ENCODE measurements at regions not wholly inside any gene's neighbourhood (a gene's known extent, or its start where the extent isn't known, plus 50 kb on each side); places are given as distances from the start of the nearest gene placed in this dataset.

GRCh38 chr2:46850742-46851141, 64.9 kb downstream of the MCFD2 start:
- Histone ChIP-seq H3K9me3 (no peaks in the 10 kb centered on the region), H3K36me3 (no peaks in the 10 kb centered on the region), H3K27ac (no peak overlapping the region), H3K4me1 (peaks cover 68% of the 10 kb centered on the region), H3K27me3 (no peaks in the 10 kb centered on the region), H3K4me3 (no peak overlapping the region)
- TF ChIP-seq EP300 (IDR thresholded peaks at IDR 0.05), result no peak
- TF ChIP-seq CTCF (IDR thresholded peaks at IDR 0.05), result no peak
- no peak for TF ChIP-seq POLR2AphosphoS5 (IDR thresholded peaks at IDR 0.05)
- TF ChIP-seq POLR2A (IDR thresholded peaks at IDR 0.05), result no peak
- 97% methylated on average over 3 of the region's 3 CpGs for WGBS
- DNase-seq (ENCODE audit: low spot score in 2 of 2), result no peak

- Histone ChIP-seq H3K4me1 (peaks cover 69% of the 10 kb centered on the region), H3K27ac (no peak overlapping the region), H3K36me3 (no peaks in the 10 kb centered on the region), H3K9me3 (no peaks in the 10 kb centered on the region), H3K4me3 (no peak overlapping the region), H3K27me3 (no peaks in the 10 kb centered on the region)
- TF ChIP-seq CTCF (IDR thresholded peaks at IDR 0.05) (no peak), POLR2A (IDR thresholded peaks at IDR 0.05) (no peak), POLR2AphosphoS5 (IDR thresholded peaks at IDR 0.05) (no peak), EP300 (IDR thresholded peaks at IDR 0.05) (no peak)
- no peak for DNase-seq (ENCODE audit: low spot score in 2 of 2)
- 63% methylated on average over 13 of the region's 13 CpGs for WGBS
These were observed 65.7 kb downstream of the MCFD2 start for GRCh38 chr2:46849721-46850556.

- Histone ChIP-seq H3K27ac (peak overlapping the region; percentile 91), H3K9me3 (no peaks in the 10 kb centered on the region), H3K4me1 (peaks cover 66% of the 10 kb centered on the region), H3K36me3 (no peaks in the 10 kb centered on the region), H3K4me3 (no peak overlapping the region), H3K27me3 (no peaks in the 10 kb centered on the region)
- 58% methylated on average over 7 of the region's 7 CpGs for WGBS
- DNase-seq (ENCODE audit: low spot score in 2 of 2), result no peak
- TF ChIP-seq POLR2AphosphoS5 (IDR thresholded peaks at IDR 0.05), result no peak
- TF ChIP-seq CTCF (IDR thresholded peaks at IDR 0.05), result no peak
- no peak for TF ChIP-seq POLR2A (IDR thresholded peaks at IDR 0.05)
- TF ChIP-seq EP300 (IDR thresholded peaks at IDR 0.05), result no peak
These were observed 66.4 kb downstream of the MCFD2 start for GRCh38 chr2:46849046-46849715.

GRCh38 chr2:46848447-46848846, 67.2 kb downstream of the MCFD2 start:
- Histone ChIP-seq H3K4me3 (no peak overlapping the region), H3K4me1 (peaks cover 66% of the 10 kb centered on the region), H3K9me3 (no peaks in the 10 kb centered on the region), H3K27ac (peak overlapping the region; percentile 91), H3K27me3 (no peaks in the 10 kb centered on the region), H3K36me3 (no peaks in the 10 kb centered on the region)
- DNase-seq (ENCODE audit: low spot score in 2 of 2), result no peak
- 19% methylated on average over 5 of the region's 5 CpGs for WGBS
- no peak for TF ChIP-seq POLR2A (IDR thresholded peaks at IDR 0.05)
- TF ChIP-seq POLR2AphosphoS5 (IDR thresholded peaks at IDR 0.05), result no peak
- no peak for TF ChIP-seq CTCF (IDR thresholded peaks at IDR 0.05)
- no peak for TF ChIP-seq EP300 (IDR thresholded peaks at IDR 0.05)

- H3K9me3 ChIP-seq, result no peaks in the 10 kb centered on the region
- no peaks in the 10 kb centered on the region for H3K36me3 ChIP-seq
- H3K4me1 ChIP-seq, result peaks cover 66% of the 10 kb centered on the region
- H3K27me3 ChIP-seq, result no peaks in the 10 kb centered on the region
- no peak for TF ChIP-seq EP300 (IDR thresholded peaks at IDR 0.05)
- TF ChIP-seq CTCF (IDR thresholded peaks at IDR 0.05), result no peak
- TF ChIP-seq POLR2AphosphoS5 (IDR thresholded peaks at IDR 0.05), result no peak
- TF ChIP-seq POLR2A (IDR thresholded peaks at IDR 0.05), result no peak
- DNase-seq (ENCODE audit: low spot score in 2 of 2), result no peak
- 73% methylated on average over 5 of the region's 5 CpGs for WGBS
- no peak overlapping the region for H3K4me3 ChIP-seq
- H3K27ac ChIP-seq, result peak overlapping the region; percentile 91
These were observed 67.7 kb downstream of the MCFD2 start for GRCh38 chr2:46847726-46848412.
